Upper lobe of right lung (tissue), 1 donor: ENCODE measurements at regions not wholly inside any gene's neighbourhood (a gene's known extent, or its start where the extent isn't known, plus 50 kb on each side); places are given as distances from the start of the nearest gene placed in this dataset.
"Not testable (repeated sequence)": the region's sequence is repeated elsewhere in the genome, so short reads cannot be mapped to it uniquely, and the experiment has no call there.

Experiments
- ATAC-seq: fragments of 200-7000 bp; cut with Tn5 transposase; one replicate; pipeline ENCODE4 v1.9.1; 2020; ENCODE audit warnings: mild to moderate bottlenecking, moderate library complexity
- DNase-seq: peaks from one replicate; pipeline ENCODE4 v3.0.0-alpha.2; 2020
- H3K27ac ChIP-seq: fragments of 200-600 bp; one replicate; pipeline ENCODE4 v1.8.0; 2022
- H3K27me3 ChIP-seq: fragments of 200-600 bp; one replicate; pipeline ENCODE4 v1.8.0; 2022; ENCODE audit warnings: mild to moderate bottlenecking
- H3K36me3 ChIP-seq: fragments of 200-600 bp; one replicate; pipeline ENCODE4 v1.8.0; 2022
- H3K4me1 ChIP-seq: fragments of 200-600 bp; one replicate; pipeline ENCODE4 v1.8.0; 2022
- H3K4me3 ChIP-seq: fragments of 200-600 bp; one replicate; pipeline ENCODE4 v1.8.0; 2022; ENCODE audit warnings: mild to moderate bottlenecking
- H3K9me3 ChIP-seq: fragments of 200-600 bp; one replicate; pipeline ENCODE4 v1.8.0; 2022
- intact Hi-C: fragments of 100-400 bp; cut with DNase I; formaldehyde crosslinking; loops from one replicate; pipeline ENCODE4 v1.11.0; 2022
- TF ChIP-seq, protein P1 (sequence below): fragments of 200-600 bp; IDR thresholded peaks from one replicate; pipeline ENCODE4 v1.8.0; 2022; ENCODE audit warnings: antibody characterized with exemption
- donor health status: DM: no; HTN: yes; CAD: no; lungs with severe emphysema.

DNA sequence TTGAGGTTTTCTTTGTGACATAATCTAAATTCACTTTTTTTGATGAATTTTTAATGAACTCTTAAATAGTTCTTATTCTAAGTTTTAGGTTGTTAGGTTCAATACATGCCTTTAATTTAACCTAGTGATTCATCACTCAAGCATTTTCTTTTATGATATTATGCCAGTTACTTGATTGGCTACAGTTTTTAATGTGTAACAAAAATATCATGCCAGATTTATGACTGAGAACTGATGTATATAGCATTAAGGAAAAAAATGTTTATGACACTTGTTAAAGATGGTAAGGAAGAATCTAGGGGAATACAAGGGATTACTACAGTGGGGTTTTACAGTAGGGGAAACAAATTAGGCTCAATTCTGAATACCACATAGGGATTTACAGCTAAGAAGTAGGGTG, 103.1 kb downstream of the VGLL3 start:
- TF ChIP-seq, protein P1, sequence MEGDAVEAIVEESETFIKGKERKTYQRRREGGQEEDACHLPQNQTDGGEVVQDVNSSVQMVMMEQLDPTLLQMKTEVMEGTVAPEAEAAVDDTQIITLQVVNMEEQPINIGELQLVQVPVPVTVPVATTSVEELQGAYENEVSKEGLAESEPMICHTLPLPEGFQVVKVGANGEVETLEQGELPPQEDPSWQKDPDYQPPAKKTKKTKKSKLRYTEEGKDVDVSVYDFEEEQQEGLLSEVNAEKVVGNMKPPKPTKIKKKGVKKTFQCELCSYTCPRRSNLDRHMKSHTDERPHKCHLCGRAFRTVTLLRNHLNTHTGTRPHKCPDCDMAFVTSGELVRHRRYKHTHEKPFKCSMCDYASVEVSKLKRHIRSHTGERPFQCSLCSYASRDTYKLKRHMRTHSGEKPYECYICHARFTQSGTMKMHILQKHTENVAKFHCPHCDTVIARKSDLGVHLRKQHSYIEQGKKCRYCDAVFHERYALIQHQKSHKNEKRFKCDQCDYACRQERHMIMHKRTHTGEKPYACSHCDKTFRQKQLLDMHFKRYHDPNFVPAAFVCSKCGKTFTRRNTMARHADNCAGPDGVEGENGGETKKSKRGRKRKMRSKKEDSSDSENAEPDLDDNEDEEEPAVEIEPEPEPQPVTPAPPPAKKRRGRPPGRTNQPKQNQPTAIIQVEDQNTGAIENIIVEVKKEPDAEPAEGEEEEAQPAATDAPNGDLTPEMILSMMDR = no peak
- ATAC-seq (no peak), DNase-seq (no peak)
- Histone ChIP-seq H3K4me1 (no peaks in the 10 kb centered on the region), H3K9me3 (no peaks in the 10 kb centered on the region), H3K27ac (no peak overlapping the region), H3K4me3 (no peak overlapping the region), H3K27me3 (no peaks in the 10 kb centered on the region), H3K36me3 (no peaks in the 10 kb centered on the region)
- intact Hi-C loops = no loop called here

DNA sequence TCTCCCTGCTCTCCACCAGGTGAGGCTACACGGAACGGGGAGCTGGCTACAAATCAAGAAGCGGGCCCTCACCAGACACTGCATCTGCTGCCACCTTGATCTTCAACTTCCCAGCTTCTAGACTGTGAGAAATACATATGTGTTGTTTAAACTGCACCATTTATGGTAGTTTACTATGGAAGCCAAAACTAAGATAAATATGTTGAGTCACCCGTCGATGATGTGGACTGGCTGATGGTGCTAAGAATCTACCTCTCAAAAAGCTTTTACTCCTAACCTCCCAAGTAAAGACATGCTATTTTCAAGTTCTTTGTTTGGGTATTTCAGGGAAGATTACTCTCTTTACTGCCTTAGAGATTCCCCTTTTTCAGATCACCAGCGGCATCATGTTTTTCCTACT, 110.9 kb downstream of the VGLL3 start:
- DNase-seq (no peak), ATAC-seq (no peak)
- TF ChIP-seq, protein P1 = no peak
- Histone ChIP-seq H3K27me3 (no peaks in the 10 kb centered on the region), H3K9me3 (no peaks in the 10 kb centered on the region), H3K27ac (no peak overlapping the region), H3K36me3 (no peaks in the 10 kb centered on the region), H3K4me1 (no peaks in the 10 kb centered on the region), H3K4me3 (no peak overlapping the region)
- intact Hi-C loops = no loop called here

DNA sequence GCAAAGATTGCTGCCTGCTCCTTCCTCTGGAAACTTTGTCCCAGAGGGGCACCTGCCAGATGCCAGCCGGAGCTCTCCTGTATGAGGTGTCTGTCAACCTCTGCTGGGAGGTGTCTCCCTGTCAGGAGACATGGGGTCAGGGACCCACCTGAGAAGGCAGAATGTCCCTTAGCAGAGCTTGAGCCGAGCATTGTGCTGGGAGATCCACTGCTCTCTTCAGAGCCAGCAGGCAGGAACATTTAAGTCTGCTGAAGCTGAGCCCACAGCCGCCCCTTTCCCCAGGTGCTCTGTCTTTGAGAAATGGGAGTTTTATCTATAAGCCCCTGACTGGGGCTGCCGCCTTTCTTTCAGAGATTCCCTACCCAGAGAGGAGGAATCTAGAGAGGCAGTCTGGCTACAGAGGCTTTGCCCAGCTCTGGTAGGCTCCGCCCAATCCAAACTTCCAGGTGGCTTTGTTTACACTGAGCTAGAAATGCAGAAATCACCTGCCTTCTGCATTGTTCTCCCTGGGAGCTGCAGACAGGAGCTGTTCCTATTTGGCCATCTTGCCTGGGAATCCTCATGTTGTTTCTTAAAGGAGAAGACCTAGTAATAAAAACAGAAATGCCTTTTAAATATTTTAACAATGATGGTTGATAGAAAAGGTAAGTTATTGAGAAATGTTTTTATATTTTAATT, 114.3 kb downstream of the VGLL3 start:
- H3K4me3 ChIP-seq, H3K27ac ChIP-seq, intact Hi-C loops, H3K9me3 ChIP-seq, H3K36me3 ChIP-seq, DNase-seq, H3K27me3 ChIP-seq, ATAC-seq, H3K4me1 ChIP-seq: not testable (repeated sequence)

DNA sequence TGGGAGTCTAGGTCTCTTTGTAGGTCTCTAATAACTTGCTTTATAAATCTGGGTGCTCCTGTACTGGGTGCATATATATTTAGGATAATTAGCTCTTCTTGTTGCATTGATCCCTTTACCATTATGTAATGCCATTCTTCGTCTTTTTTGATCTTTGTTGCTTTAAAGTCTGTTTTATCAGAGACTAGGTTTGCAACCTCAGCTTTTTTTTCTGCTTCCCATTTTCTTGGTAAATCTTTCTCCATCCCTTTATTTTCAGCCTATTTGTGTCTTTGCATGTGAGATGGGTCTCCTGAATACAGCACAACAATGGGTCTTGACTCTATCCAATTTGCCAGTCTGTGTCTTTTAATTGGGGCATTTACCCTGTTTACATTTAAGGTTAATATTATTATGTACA, 116.2 kb downstream of the VGLL3 start:
- ATAC-seq, H3K9me3 ChIP-seq, H3K27ac ChIP-seq, H3K4me3 ChIP-seq, H3K4me1 ChIP-seq, intact Hi-C loops, H3K36me3 ChIP-seq, DNase-seq, H3K27me3 ChIP-seq: not testable (repeated sequence)

DNA sequence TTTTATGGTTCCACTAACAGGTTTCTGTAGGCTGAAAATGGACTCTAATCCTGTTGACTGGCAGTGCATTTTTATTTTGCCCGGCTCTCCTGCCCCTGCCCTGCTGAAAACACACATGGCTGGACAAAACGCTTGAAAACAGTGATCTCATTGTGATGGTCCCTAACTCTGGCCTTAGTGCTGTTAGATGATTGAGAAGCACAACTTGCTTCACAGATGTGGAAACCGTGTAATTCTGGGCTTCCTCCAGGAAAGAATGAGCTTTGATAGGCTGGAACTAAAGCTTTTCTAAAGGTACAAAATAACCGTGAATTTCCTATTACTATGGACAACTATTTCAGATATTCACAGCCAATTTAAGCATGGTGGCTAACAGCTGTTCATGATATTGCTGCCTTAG, 121.4 kb downstream of the VGLL3 start:
- H3K36me3 ChIP-seq = no peaks in the 10 kb centered on the region
- intact Hi-C loops = no loop called here
- no peak overlapping the region for H3K4me3 ChIP-seq
- ATAC-seq (no peak), DNase-seq (no peak)
- H3K4me1 ChIP-seq = no peaks in the 10 kb centered on the region
- no peak overlapping the region for H3K27ac ChIP-seq
- no peaks in the 10 kb centered on the region for H3K27me3 ChIP-seq
- TF ChIP-seq, protein P1 = no peak
- H3K9me3 ChIP-seq = no peaks in the 10 kb centered on the region

DNA sequence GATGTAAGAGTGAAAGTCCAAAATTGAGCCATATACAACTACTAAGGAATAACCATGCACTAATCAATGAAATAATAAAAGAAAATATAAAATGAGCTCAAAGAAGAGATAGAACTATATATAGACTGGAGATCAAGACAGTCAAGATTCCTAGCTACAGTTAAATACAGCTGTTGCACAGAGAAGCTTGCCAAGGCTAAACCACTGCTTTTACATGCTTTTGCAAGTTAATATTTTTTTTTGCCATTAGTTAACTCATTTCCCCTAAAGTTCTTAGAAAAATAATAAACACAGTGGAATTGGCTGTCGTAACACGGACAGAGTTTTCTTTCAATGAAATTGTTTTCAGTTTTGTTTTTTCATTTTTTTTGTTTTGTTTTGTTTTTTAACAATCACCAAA, 123.0 kb downstream of the VGLL3 start:
- no peaks in the 10 kb centered on the region for H3K4me1 ChIP-seq
- no peaks in the 10 kb centered on the region for H3K36me3 ChIP-seq
- H3K4me3 ChIP-seq = no peak overlapping the region
- H3K27ac ChIP-seq = no peak overlapping the region
- DNase-seq (no peak), ATAC-seq (no peak)
- H3K9me3 ChIP-seq = no peaks in the 10 kb centered on the region
- H3K27me3 ChIP-seq = no peaks in the 10 kb centered on the region
- TF ChIP-seq, protein P1 = no peak
- intact Hi-C loops = no loop called here

DNA sequence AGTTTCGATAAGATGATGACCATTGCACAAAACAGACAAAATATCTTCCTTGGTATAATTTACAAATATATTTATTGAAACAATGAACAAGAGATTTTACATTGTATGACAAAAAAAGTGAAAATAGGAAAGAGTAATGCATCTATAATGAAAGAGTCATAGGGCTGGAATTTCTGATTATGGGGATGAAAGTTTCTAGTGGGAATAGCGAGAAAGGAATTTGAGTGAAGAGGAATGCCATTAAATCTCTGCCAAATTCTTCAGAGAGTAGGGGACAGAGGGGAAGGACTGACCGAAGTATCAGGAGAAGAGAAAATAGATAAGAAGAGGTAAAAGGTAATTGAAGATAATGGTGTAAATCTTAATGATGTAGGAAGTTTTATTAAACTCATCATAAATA, 125.4 kb downstream of the VGLL3 start:
- Histone ChIP-seq H3K36me3 (no peaks in the 10 kb centered on the region), H3K9me3 (no peaks in the 10 kb centered on the region), H3K4me3 (no peak overlapping the region), H3K4me1 (no peaks in the 10 kb centered on the region), H3K27ac (no peak overlapping the region), H3K27me3 (no peaks in the 10 kb centered on the region)
- TF ChIP-seq, protein P1 = no peak
- intact Hi-C loops = no loop called here
- DNase-seq = no peak
- no peak for ATAC-seq
